ENCODE measurements at regions not wholly inside any gene's neighbourhood (a gene's known extent, or its start where the extent isn't known, plus 50 kb on each side); places are given as distances from the start of the nearest gene placed in this dataset.

DNA sequence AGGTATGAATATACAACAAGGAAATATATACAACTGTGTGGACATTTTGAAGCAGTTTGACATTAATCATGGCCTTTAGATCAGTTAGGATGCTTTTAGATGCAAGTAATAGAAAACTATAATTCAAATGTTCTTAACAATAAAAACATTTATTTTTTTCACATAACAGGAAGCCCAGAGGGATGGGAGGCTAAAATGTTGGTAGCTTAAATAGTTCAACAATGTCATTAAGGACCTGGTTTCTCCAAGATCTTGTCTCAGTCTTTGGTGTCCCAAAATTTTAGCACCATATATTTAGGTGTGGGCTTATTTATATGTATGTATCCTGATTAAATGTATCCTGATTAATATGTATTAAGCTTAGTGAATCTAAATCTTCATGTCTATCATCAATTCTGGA lies 292.4 kb downstream of the NUAK1 start:
- no peak for DNase-seq (ENCODE audit: low read depth)

DNA sequence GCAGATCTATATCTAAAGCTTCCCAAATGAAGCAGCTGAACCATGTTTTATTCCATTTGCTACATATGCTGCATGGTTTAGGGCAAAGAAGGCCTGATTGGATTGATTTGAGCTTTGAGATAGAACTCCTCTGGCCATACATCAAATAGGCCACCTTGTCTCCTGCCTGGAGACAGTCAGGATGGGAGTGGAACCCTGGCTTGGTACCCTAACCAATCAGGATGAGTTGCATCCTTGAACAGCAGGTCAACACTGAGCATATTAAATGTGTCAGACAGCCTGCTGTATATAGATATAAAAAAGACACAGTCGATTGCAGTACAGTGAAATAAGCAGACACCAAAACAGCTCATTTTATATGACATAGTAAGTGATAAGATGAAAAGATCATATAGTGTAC lies 291.7 kb downstream of the NUAK1 start:
- DNase-seq (ENCODE audit: low read depth), result no peak

DNA sequence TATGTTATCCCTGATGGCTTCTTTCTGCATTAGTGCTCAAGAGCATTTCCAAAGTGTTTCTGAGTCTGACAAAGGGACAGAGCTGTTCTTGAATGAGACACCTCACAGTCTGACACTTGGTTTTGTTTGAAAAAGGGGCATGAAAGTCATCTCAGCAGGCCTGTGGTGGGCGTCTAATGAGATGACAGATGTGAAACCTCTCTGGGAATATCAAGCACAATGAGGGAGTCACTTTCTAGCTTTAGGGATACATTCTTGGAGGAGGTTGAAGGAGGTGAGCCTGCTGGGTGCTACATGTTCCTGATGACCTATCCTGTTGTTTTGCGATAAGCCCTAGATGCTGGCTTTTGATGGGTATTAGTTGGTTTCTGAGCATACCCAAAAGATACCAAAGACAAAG lies 290.5 kb downstream of the NUAK1 start:
- DNase-seq (ENCODE audit: low read depth), result no peak

DNA sequence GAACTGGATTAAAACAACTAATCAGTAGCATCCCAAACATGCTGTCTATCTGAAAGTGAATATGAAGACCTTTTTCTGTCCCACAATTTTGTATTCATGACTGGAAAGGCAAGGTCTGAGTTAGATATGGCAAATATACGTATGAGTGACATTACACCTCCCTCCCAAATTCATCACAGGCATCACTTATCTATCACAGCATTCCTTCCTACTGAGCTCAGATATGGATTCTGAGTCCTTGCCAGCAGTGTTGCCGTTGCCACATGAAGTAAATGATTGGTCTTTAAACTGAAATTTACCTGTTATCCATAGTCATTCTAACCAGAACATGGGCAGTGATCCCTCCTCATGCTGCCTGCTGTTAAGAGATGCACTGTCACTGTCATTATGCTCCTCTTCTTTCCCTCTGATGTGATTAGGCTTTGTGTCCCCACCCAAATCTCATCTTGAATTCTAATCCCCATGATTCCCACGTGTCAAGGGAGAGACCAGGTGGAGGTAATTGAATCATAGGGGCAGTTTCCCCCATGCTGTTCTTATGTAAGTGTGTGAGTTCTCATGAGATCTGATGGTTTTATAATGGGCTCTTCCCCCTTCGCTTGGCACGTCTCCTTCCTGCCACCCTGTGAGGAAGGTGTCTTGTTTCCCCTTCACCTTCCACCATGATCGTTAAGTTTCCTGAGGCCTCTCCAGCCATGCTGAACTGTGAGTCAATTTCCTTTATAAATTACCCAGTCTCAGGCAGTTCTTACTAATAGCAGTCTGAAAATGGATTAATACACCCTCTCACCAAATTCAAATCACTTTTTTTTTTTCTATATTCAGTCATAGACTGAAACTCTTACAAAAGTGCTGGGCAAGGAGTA lies 288.4 kb downstream of the NUAK1 start:
- no peak for DNase-seq (ENCODE audit: low read depth)

DNA sequence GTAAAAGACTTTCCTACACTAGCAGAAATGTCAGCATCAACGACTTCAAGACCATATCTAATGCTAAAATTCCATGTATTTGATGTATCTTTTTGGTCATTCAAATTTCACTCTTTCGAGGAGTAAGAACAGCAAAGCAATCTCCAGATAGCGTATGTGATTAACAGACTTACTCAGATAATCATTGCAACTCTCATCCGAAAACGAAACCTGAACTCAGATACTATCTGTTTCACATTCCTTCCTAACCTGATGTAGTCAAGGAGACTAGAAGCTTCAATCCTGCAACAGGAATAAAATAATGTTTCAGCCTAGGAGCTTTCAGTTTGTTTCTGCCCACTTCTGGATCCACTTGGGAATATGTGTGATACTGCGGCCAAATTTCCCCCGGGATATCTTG lies 286.3 kb downstream of the NUAK1 start:
- no peak for DNase-seq (ENCODE audit: low read depth)

DNA sequence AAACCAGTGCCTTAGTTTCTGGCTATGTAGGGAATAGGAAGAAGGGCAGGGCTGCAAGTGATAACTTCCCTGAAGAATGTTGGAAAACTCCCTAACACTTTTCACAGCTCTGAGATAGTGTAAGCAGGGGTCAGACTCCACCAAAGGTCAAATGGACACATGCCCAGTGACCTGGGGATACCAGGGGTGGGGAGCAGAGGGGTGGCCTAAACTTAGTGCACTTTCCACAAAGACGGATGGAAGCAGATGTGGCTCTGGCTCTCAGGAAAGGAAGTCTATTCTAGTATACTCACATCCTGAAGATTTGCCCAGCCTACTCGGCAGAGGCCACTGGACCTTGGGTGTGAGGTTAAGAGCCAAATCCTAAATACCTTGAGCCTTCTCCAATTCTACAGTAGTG lies 285.8 kb downstream of the NUAK1 start:
- DNase-seq (ENCODE audit: low read depth), result no peak

DNA sequence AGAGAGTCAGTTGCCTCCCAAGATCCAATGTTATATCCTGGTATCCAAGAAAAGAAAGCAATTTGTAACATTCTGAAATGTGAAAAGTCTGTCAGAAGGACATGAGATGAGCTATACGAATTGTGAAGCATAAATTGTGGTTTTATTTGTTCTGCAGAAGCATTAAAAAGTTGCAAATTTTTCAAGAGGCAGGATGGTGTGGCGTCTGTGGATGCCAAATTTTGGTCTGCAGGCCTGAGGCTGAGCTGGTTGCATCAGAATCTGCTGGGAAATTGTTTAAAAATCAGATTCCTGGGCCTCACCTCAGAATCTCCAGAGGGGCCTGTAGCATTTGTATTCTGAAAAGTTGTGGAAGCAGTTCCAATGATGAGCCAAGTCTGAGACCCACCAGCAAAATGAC lies 284.7 kb downstream of the NUAK1 start:
- DNase-seq (ENCODE audit: low read depth), result no peak

DNA sequence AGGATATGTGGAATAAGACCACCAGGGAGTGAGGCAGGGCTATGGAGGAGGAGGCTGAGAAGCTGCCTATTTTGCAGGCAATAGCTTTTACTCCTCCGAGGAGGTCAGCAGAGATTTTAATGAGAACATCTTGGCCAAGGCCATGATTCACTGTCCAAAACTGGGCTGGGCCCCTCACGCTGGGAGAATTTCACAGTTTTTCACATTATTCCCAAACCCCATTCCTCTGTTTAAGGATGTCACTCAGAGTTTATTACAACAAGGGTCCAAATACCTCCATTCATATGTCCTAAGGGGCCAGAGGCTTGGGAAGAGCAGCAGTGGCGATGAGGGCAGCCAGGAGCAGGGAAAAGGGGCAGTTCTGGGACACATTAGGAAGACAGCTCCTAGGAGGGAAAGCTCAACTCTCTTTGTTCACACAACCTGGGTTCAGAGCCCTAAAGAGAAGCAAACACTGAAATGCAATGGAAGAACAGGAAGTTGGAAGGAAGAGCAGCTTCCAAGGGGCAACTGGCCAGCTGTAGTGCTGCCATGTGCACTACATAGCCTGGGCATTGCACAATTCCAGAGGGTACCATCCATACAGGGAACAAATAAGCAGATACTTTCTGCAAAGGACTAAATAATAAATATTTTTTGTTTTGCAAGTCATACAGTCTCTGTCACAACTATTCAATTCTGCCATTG lies 283.2 kb downstream of the NUAK1 start:
- DNase-seq (ENCODE audit: low read depth), result no peak

DNA sequence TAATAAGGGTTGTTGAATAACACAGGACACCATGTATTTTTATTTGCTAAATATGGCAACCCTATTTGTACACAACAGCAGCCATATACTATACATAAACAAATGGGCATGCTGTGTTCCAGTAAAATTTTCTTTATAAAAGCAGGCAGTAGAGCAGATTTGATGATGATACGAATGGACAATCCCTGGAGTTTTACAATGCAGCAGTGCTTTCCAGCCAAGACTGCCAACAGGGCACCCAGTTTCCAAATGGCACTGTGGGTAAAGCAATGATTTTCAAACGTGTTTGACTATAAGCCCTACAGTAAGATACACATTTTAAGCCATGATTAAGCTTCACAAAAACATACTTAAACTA lies 282.7 kb downstream of the NUAK1 start:
- no peak for DNase-seq (ENCODE audit: low read depth)

DNA sequence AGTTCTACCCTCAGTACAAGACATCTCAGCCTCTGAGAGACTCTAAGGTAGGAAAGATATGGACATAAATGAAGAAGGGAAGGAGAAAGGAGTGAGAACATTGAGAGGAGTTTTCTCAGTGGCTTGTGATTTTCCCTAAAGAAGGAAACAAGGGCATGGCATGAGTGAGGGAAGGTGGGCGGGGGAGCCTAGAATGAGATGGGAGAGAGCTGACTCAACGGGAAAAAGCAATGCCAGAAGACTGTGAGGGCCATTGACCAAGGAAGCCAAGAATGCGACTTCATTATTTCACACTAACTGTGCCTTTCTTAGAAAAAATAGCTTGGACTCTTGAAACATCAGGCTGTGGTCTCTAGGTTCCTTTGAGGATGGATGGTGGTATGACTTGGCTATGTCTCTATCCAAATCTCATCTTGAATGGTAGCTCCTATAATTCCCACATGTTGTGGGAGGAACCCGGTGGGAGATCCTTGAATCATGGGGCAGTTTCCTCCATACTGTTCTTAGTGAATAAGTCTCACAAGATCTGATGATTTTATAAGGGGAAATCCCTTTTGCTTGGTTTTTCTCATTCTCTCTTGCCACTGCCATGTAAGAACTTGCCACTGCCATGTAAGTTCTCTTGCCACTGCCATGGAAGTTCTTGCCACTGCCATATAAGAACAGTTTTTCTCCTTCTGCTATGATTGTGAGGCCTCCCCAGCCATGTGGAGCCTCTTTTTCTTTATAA lies 279.6 kb downstream of the NUAK1 start:
- no peak for DNase-seq (ENCODE audit: low read depth)

DNA sequence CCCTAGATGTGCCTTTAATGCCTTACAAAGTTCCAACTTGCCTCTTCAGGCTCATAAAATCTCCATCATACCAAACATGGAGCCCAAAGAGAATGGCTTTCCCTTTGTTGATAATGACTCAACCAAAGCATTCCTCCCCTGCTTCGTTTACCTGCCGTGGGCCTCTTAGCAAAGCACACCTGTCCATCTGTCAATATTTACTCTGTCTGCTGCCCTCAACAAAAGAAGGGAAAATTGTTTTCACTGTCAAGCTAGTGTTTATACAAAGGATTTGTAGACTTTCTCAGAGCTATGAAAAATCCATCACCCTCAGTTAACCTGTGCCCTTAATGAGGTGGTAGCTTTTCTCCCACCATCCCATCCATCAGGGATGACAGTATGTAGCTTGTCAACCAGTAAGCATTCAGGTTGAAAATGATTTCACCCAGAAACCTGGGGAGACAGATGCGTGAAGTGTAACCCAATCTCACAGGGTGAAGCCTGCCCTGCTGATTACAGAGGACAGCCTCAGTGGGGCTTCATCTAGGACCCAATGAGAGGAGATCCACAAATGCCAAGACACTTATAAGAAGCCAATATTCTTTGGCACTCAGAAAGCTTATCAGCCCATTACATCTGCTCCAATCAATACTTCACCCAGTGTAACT lies 278.1 kb downstream of the NUAK1 start:
- no peak for DNase-seq (ENCODE audit: low read depth)

DNA sequence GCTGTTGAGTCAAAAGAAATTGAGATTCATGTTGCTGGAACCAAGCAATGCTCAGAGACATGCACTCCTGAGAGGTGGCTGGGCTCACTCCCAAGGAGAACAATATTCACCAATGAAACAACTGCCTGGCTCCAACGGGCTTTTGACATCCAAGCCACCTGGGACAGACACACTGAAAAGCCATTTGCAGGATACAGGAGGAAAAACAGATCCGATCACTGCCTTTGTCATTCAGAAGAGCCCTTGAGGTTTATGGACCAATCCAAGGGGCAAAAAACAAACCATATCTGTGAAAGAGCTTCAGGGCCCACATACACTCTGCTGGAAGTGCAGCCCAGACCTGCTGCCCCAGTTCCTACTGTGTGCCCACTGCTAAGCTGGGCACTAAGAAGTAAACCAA lies 277.5 kb downstream of the NUAK1 start:
- no peak for DNase-seq (ENCODE audit: low read depth)

DNA sequence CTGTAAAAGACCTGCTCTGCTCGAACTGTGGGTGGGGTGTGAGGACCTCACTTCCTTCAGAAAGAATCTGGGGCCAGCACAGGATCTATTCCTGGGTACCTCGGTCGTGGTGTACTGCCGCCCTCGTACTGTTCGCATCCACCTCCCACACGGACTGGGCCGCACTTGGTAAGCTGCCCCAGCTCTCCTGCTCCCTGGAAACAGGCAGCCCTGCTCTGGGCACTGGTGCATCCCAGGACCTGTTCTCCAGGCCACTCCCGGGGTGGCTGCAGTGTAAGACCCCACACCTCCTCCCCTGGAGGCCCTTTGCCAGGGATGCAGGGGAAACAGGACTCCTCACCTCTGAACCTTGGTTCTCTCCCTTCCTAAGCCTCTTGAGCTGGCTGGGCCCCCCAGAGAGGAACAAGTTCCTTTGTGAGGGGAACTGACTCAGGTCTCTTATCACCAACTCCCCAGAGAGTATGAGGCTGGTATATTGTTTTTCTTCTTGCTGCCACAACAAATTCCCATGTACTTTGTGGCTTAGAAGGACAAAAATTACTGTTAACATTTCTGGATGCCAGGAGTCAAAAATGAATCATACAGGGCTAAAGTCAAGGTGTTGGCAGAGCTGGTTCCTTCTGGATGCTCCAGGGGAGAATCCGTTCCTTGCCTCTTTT lies 276.5 kb downstream of the NUAK1 start:
- DNase-seq (ENCODE audit: low read depth), result no peak

DNA sequence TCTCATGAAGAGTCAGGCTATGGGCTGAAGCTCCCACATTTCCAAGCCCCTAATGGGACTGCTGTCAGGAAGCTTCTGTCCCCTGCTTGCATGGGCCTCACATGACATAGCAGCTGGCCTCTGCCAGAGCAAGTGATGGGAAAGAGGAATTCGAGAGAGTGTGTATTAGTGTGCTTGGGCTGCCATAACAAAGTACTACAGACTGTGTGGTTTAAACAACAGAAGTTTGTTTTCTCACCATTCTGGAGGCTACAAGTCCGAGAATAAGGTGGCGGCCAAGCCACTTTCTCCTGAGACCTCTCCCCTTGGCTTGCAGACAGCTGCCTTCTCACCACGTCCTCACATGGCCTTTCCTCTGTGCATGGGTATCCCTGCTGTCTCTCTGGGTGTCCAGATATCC lies 274.4 kb downstream of the NUAK1 start:
- no peak for DNase-seq (ENCODE audit: low read depth)

DNA sequence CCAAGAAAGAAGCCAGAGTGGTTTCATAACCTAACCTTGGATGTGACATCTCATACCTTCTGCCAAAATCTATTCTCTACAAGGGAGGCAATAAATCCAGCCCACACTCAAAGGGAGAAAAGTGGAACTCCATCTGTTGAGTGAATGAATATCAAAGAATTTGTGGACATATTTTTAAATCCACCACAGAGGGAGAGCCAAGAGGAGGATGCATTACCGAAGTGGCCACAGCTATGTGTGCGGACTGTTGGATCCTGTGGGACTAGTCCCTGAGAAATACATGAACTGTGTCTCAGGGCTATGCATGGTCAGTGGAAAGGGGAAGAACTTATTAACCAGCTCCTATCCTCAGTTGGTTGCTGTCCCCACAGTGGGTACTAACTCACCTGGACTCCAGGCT lies 273.9 kb downstream of the NUAK1 start:
- no peak for DNase-seq (ENCODE audit: low read depth)

DNA sequence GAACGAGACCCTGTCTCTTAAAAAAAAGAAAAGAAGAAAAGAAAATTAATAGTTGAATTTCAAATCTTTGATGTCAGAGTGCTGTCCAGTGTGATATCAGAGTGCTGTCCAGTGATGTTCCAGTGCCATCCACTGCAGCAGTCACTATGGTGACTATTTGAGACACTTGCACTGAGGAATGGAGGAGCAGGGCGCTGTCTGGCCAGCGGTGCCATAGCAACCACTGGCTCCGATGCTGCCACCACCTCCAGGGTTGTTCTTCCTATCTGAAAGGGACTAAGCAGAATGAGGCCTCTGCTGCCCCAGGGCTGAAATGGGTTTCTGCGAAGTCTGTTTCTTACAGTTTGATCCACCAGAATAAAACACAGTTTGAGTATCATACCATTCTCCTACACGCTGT lies 272.9 kb downstream of the NUAK1 start:
- DNase-seq (ENCODE audit: low read depth), result no peak

DNA sequence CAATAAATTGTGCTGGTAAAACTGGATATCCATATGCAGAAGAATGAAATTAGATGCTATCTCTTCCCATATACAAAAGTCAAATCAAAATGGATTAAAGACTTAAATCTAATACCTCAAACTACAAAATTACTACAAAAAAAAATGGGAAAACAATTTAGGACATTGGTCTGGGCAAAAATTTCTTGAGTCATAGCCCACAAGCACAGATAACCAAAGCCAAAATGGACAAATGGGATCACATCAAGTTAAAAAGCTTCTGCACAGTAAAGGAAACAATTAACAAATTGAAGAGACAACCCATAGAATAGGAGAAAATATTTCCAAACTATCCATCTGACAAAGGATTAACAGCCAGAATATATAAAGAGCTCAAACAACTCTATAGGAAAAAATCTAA lies 264.6 kb downstream of the NUAK1 start:
- no peak for DNase-seq (ENCODE audit: low read depth)

DNA sequence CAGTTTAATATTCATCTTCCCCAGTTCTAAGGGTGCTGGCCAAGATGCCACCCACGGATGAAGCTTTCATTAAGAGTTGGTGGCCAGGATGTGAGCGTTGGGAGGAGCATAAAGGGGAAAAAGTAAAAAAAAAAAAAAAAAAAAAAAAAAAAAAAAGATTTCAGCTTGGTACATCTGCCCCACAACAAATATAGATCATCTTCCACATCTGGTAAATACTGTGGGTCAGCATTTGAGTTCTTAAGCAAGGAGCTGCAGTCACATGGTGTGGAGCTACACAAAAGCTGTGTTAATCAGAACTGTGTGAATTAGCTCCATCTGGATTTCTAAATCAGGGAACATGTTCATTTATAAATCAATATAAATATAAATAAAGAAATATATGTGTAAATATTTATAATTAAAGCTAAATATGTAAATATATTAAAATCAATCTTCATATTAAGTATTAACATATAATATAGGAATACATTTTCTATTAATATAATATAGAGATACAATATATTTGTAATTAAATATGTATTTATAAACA lies 262.3 kb downstream of the NUAK1 start:
- no peak for DNase-seq (ENCODE audit: low read depth)

DNA sequence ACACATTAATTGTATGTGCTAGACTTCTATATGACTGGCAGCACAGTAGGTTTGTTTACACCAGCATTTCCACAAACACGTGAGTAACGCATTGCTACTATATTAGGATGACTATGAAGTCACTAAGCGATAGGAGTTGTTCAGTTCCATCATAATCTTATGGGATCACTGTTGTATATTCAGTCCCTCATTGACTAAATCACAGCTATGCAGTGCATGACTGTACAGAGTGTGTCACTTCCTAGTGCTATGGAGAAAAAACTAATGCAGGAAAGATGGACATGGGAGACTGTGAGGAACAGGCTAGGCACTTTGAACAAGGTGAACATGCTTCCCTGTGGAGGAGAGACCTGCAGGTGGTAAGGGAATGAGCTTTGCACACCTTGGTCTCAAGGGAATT lies 259.8 kb downstream of the NUAK1 start:
- no peak for DNase-seq (ENCODE audit: low read depth)

DNA sequence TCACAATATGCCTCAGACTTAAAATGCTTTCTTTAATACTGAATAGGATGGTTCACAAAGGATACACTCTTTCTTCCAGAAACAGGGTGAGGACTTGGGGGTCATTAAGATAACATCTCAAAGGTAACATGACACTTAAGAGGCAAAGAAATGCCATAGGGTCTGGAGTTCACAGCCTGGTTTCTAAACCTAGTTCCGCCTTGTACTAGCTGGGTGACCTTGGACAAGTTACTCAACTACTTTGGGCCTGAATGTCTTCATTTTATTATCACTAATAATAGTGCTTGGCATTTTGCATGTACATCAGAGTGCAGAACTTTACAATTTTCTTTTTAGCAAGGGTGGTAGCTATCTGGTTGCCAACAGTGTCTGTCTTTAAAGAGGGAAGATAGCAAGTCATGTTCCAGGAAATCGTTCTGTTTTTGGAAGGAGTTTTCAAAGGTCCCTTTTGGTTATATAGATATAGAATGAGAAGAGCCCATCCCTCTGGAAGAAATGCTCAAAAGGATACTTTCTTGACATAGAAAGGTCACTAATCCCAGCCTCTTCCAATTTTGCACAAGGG lies 257.8 kb downstream of the NUAK1 start:
- no peak for DNase-seq (ENCODE audit: low read depth)

DNA sequence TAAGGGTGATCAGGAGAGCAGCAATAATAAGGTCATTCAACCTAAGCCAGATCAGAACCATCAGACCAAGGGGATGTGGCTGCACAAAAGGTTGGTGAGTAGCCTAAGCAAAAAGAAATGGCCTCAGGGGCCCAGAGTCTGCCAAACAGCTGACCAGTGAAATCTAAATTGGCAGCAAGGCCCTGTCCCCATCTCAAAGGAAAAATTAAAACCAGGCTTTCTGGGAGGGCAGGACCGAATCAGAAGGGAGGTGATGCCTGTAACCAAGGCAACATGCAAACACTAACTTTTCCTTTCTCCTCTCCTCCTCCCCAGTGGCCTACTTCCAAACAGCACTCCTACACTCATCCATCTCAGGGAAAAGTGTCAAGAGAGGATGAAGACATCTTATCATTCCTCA lies 256.4 kb downstream of the NUAK1 start:
- DNase-seq (ENCODE audit: low read depth), result peak; percentile 37

DNA sequence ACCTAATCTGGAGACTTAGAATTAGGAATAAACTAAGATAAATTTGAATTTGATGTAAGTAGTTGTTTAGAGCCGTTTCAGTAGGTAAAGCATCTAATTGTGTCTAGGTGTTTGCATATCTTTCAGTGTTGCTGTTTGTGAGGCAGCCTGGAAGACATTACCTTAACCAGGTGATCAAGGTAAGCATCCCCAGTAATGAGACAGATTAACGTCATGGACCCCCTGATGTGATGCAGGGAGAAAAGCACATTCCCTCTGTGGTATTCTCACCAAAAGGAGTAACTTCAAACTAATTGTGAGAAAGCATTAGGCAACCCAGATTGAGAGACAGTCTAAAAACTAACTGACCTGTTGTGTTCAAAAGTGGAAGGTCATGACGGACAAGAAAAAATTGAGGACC lies 251.6 kb downstream of the NUAK1 start:
- DNase-seq (ENCODE audit: low read depth), result no peak

Measured in fibroblast of the conjunctiva (primary cell).